PC-9 (cell line): ENCODE measurements at regions not wholly inside any gene's neighbourhood (a gene's known extent, or its start where the extent isn't known, plus 50 kb on each side); places are given as distances from the start of the nearest gene placed in this dataset.

ENCODE experiments used
- BruUV-seq: library from RNA; stranded (reverse); fragments of 400-500 nt; replicated peaks from 2 replicates; lab custom pipeline; 2021; lab: Mats Ljungman, UMichigan
- CTCF ChIA-PET: fragments of 300-600 bp; sonication (Branson Sonifier 250); formaldehyde crosslinking; loops from one replicate; lab custom pipeline; 2022; ENCODE audit warnings: antibody characterized with exemption; lab: Charles Lee
- POLR2A ChIA-PET: fragments of 300-600 bp; sonication (Branson Sonifier 250); formaldehyde crosslinking; loops from one replicate; lab custom pipeline; 2022; ENCODE audit warnings: antibody characterized with exemption; ENCODE audit not compliant: unreplicated experiment; lab: Charles Lee
- DNase-seq, 2 experiments: peaks; one replicate each; pipeline versions ENCODE4 v3.0.0 to v3.0.0-alpha.2; 2015 to 2022; ENCODE audit warnings: mixed read lengths in 1 of 2
- H2AFZ ChIP-seq: fragments of 200-600 bp; sonication (generic); 2 replicates; pipeline ENCODE4 v1.8.1; 2017; ENCODE audit warnings: antibody characterized with exemption
- H3F3A ChIP-seq: fragments of 200-600 bp; sonication (generic); 2 replicates; pipeline ENCODE4 v1.8.1; 2017; ENCODE audit warnings: antibody characterized with exemption, mild to moderate bottlenecking, low read depth; ENCODE audit not compliant: insufficient read depth
- H3K27ac ChIP-seq: fragments of 200-600 bp; sonication (generic); 2 replicates; pipeline ENCODE4 v1.6.1; 2016; ENCODE audit warnings: mixed run types
- H3K27me3 ChIP-seq: fragments of 200-600 bp; sonication (generic); 2 replicates; pipeline ENCODE4 v1.6.1; 2016; ENCODE audit warnings: low read depth, mixed run types; ENCODE audit not compliant: insufficient read depth
- H3K36me3 ChIP-seq: fragments of 200-600 bp; sonication (generic); 2 replicates; pipeline ENCODE4 v1.6.1; 2016; ENCODE audit warnings: low read depth, mixed run types
- H3K4me1 ChIP-seq: fragments of 200-600 bp; sonication (generic); replicated peaks from 2 replicates; pipeline ENCODE4 v1.6.1; 2016; ENCODE audit warnings: mixed run types; ENCODE audit not compliant: insufficient read depth
- H3K4me2 ChIP-seq: fragments of 200-600 bp; sonication (generic); 2 replicates; pipeline ENCODE4 v1.6.1; 2017; ENCODE audit warnings: mixed run types
- H3K4me3 ChIP-seq: fragments of 200-600 bp; sonication (generic); 2 replicates; pipeline ENCODE4 v1.6.1; 2016; ENCODE audit warnings: mixed run types
- H3K79me2 ChIP-seq: fragments of 200-600 bp; sonication (generic); 2 replicates; pipeline ENCODE4 v1.6.1; 2017; ENCODE audit warnings: low read depth, mixed run types
- H3K9me2 ChIP-seq: fragments of 200-600 bp; sonication (generic); 2 replicates; pipeline ENCODE4 v1.8.1; 2017; ENCODE audit warnings: mild to moderate bottlenecking; ENCODE audit not compliant: insufficient read depth
- H3K9me3 ChIP-seq: fragments of 200-600 bp; sonication (generic); 2 replicates; pipeline ENCODE4 v1.8.1; 2016; ENCODE audit warnings: low read depth; ENCODE audit not compliant: insufficient read depth
- H4K20me1 ChIP-seq: fragments of 200-600 bp; sonication (generic); 2 replicates; pipeline ENCODE4 v1.8.1; 2017; ENCODE audit not compliant: insufficient read depth
- EZH2 ChIP-seq: fragments of 200-600 bp; sonication (generic); IDR thresholded peaks from 2 replicates; pipeline ENCODE4 v1.8.0; 2017; ENCODE audit warnings: antibody characterized with exemption, low read depth
- intact Hi-C: fragments of 100-400 bp; cut with micrococcal nuclease; formaldehyde crosslinking; loops from one replicate; pipeline ENCODE4 v1.10.0; 2022; ENCODE audit not compliant: unreplicated experiment
- TF ChIP-seq, protein P1 (sequence below): fragments of 200-600 bp; sonication (generic); conservative IDR thresholded peaks from 2 replicates; pipeline ENCODE4 v1.6.1; 2017; ENCODE audit warnings: mixed run types, antibody characterized with exemption, mild to moderate bottlenecking, moderate library complexity

DNA sequence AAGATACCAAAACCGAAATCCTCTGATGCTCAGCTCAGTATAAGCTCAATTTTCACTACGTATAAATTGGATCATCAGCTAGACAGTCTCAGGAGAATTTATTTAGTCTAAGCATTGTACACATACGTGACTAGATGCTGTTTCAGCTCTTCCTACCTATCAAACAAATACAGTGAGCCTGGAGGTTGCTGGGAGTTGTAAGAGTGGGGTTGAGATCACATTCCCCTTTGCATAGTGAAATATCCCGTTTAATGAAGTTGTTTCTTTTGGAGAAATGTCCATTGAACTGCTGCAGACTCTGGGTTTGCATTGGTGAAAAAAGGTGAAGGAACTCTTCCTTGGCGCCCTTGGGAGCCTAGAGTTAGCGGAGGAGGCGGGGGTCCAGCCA lies 68.9 kb upstream of the GJB6 start:
- intact Hi-C loops, result no loop called here
- BruUV-seq, result no TSS peak
- no peaks in the 10 kb centered on the region for H3K4me1 ChIP-seq
- no peaks in the 10 kb centered on the region for H4K20me1 ChIP-seq
- H3K4me2 ChIP-seq, result no peak overlapping the region
- H3K79me2 ChIP-seq, result no peaks in the 10 kb centered on the region
- no peak for TF ChIP-seq EZH2
- TF ChIP-seq, protein P1, sequence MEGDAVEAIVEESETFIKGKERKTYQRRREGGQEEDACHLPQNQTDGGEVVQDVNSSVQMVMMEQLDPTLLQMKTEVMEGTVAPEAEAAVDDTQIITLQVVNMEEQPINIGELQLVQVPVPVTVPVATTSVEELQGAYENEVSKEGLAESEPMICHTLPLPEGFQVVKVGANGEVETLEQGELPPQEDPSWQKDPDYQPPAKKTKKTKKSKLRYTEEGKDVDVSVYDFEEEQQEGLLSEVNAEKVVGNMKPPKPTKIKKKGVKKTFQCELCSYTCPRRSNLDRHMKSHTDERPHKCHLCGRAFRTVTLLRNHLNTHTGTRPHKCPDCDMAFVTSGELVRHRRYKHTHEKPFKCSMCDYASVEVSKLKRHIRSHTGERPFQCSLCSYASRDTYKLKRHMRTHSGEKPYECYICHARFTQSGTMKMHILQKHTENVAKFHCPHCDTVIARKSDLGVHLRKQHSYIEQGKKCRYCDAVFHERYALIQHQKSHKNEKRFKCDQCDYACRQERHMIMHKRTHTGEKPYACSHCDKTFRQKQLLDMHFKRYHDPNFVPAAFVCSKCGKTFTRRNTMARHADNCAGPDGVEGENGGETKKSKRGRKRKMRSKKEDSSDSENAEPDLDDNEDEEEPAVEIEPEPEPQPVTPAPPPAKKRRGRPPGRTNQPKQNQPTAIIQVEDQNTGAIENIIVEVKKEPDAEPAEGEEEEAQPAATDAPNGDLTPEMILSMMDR, result no peak
- DNase-seq, result no peak
- no peaks in the 10 kb centered on the region for H3K9me3 ChIP-seq
- no peak overlapping the region for H3K4me3 ChIP-seq
- no peak overlapping the region for H2AFZ ChIP-seq
- H3K36me3 ChIP-seq, result no peaks in the 10 kb centered on the region
- H3K27me3 ChIP-seq, result no peaks in the 10 kb centered on the region
- CTCF ChIA-PET, result no interaction called here
- no peak overlapping the region for H3K27ac ChIP-seq
- H3F3A ChIP-seq, result no peaks in the 10 kb centered on the region
- no peaks in the 10 kb centered on the region for H3K9me2 ChIP-seq
- POLR2A ChIA-PET, result no interaction called here

DNA sequence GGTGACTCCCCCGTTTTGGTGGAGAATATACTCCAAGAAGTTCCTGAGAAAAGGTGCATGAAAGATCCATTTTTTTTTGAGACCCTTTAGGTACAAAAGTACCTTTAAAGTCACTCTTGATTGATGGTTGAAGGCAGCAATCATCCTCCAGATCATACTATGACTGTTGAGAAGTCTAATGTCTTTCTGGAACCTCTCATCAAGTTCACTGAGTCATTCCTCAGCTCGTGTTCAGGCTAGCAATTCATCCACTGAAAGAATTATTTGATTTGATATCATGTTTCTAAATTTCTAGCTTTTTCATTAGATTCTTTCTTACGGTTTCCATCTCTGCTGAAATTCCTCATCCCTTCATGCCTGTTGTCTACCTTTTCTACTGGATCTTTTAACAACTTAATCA lies 65.1 kb upstream of the GJB6 start:
- ChIA-PET CTCF (no interaction called here), POLR2A (no interaction called here)
- Histone ChIP-seq H3F3A (no peaks in the 10 kb centered on the region), H3K4me2 (no peak overlapping the region), H3K79me2 (no peaks in the 10 kb centered on the region), H2AFZ (no peak overlapping the region), H3K27ac (no peak overlapping the region), H4K20me1 (no peaks in the 10 kb centered on the region), H3K27me3 (no peaks in the 10 kb centered on the region), H3K9me3 (no peaks in the 10 kb centered on the region), H3K4me3 (no peak overlapping the region), H3K36me3 (no peaks in the 10 kb centered on the region), H3K4me1 (no peaks in the 10 kb centered on the region), H3K9me2 (no peaks in the 10 kb centered on the region)
- TF ChIP-seq, protein P1, result no peak
- no peak for TF ChIP-seq EZH2
- intact Hi-C loops, result no loop called here
- no peak for DNase-seq
- no TSS peak for BruUV-seq

DNA sequence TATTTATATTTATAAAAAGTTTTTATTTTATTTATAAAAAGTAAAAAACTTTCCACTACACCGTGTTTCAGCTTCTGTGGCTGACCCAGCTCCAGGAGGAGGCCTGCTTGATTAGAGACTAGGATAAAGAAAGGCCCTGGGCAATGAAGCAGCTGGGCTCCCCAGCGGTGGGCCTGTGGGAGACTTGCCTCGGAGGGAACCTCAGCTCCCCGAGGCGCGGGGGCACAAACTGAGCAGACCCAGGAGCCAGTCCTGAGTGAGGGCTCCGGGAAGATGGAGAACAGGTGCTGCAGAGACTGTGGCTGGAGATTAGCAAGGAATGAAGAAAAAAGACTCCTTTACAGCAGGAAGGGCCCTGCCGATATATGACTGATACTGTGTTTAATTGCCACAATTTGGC lies 63.8 kb upstream of the GJB6 start:
- Histone ChIP-seq H3K27me3 (no peaks in the 10 kb centered on the region), H4K20me1 (no peaks in the 10 kb centered on the region), H3K4me2 (no peak overlapping the region), H3K4me3 (no peak overlapping the region), H3K27ac (no peak overlapping the region), H3K9me2 (no peaks in the 10 kb centered on the region), H3K36me3 (no peaks in the 10 kb centered on the region), H3F3A (no peaks in the 10 kb centered on the region), H3K79me2 (no peaks in the 10 kb centered on the region), H2AFZ (no peak overlapping the region), H3K9me3 (no peaks in the 10 kb centered on the region), H3K4me1 (no peaks in the 10 kb centered on the region)
- CTCF ChIA-PET, result no interaction called here
- TF ChIP-seq, protein P1, result no peak
- no peak for TF ChIP-seq EZH2
- DNase-seq, result no peak
- POLR2A ChIA-PET, result no interaction called here
- no TSS peak for BruUV-seq
- intact Hi-C loops, result no loop called here
